ENCODE measurements at regions not wholly inside any gene's neighbourhood (a gene's known extent, or its start where the extent isn't known, plus 50 kb on each side); places are given as distances from the start of the nearest gene placed in this dataset.

GRCh38 chr9:79301551-79302391 is 270.0 kb upstream of the TLE4 start:
- TF ChIP-seq GATA2 (IDR thresholded peaks at IDR 0.05; ENCODE audit: insufficient read depth, insufficient read length, low read depth, low read length), result no peak
- no peak for TF ChIP-seq JUN (IDR thresholded peaks at IDR 0.05; ENCODE audit: borderline replicate concordance, insufficient read depth, insufficient read length, low read depth)
- no peak for TF ChIP-seq MAX (IDR thresholded peaks at IDR 0.05; ENCODE audit: insufficient read depth, insufficient read length)
- TF ChIP-seq FOS (IDR thresholded peaks at IDR 0.05; ENCODE audit: borderline replicate concordance, insufficient read depth, low read length), result no peak
- TF ChIP-seq EZH2 (IDR thresholded peaks at IDR 0.05; ENCODE audit: borderline replicate concordance, low read depth, low read length, severe bottlenecking), result no peak
- TF ChIP-seq MYC (IDR thresholded peaks at IDR 0.05; ENCODE audit: low read depth, low read length), result no peak
- TF ChIP-seq CTCF (IDR thresholded peaks at IDR 0.05; ENCODE audit: extremely low read depth in 1 of 2, insufficient read depth in 1 of 2, low read depth in 1 of 2, low read length in 2 of 2), result no peak
- TF ChIP-seq POLR2AphosphoS5 (IDR thresholded peaks at IDR 0.05; ENCODE audit: insufficient read depth, low read depth, low read length), result no peak
- TF ChIP-seq POLR2A (IDR thresholded peaks at IDR 0.05; ENCODE audit: low read depth, low read length), result no peak
- H3K4me1 ChIP-seq (ENCODE audit: control insufficient read depth, extremely low read depth, insufficient read depth, low read length), result no peaks in the 10 kb centered on the region
- no peaks in the 10 kb centered on the region for H3K36me3 ChIP-seq (ENCODE audit: control insufficient read depth in 2 of 2, extremely low read depth in 1 of 2, insufficient read depth in 2 of 2, low read length in 2 of 2)
- H2AFZ ChIP-seq (ENCODE audit: low read depth, low read length), result no peak overlapping the region
- no peak overlapping the region for H3K4me2 ChIP-seq (ENCODE audit: insufficient read depth, low read length)
- H4K20me1 ChIP-seq (replicated peaks; ENCODE audit: control insufficient read depth, extremely low read depth, insufficient read depth, low read length), result no peaks in the 10 kb centered on the region
- no peak overlapping the region for H3K4me3 ChIP-seq (replicated peaks in 1 of 3; ENCODE audit: insufficient read depth in 1 of 3, low read depth in 1 of 3, low read length in 3 of 3)
- intact Hi-C loops (cut with micrococcal nuclease) (no loop called here), dilution Hi-C loops (cut with MboI; ENCODE audit: extremely low pct_ligation_motif_present, low sequenced_read_pairs) (no loop called here)
- CTCF ChIA-PET, result no interaction called here
- no peak overlapping the region for H3K27ac ChIP-seq (ENCODE audit: insufficient read depth, low read depth, low read length)
- no peak for DNase-seq (ENCODE audit: low read depth, low spot score)
- POLR2A ChIA-PET, result no interaction called here
- peaks cover 0 to 2% of the 10 kb centered on the region in 2 experiments for H3K27me3 ChIP-seq (ENCODE audit: control insufficient read depth in 2 of 2, insufficient read depth in 2 of 2, low read length in 2 of 2)
- no peak overlapping the region for H3K9ac ChIP-seq (replicated peaks; ENCODE audit: extremely low read depth, insufficient read depth, low read length)
- no peaks in the 10 kb centered on the region for H3K9me1 ChIP-seq (replicated peaks; ENCODE audit: control insufficient read depth, extremely low read depth, insufficient read depth, low read length)
- FAIRE-seq, result no peak
- H3K79me2 ChIP-seq (ENCODE audit: control insufficient read depth, insufficient read depth, low read length), result no peaks in the 10 kb centered on the region
- BruUV-seq (replicated peaks), result no TSS peak
- H3K9me3 ChIP-seq (replicated peaks; ENCODE audit: control insufficient read depth, insufficient read depth, low read length), result no peaks in the 10 kb centered on the region
